Glomerular visceral epithelial cell (primary cell): ENCODE measurements at regions not wholly inside any gene's neighbourhood (a gene's known extent, or its start where the extent isn't known, plus 50 kb on each side); places are given as distances from the start of the nearest gene placed in this dataset.

Experiments used
- DNase-seq: peaks from one replicate; pipeline ENCODE4 v3.0.0-alpha.2; 2016; ENCODE audit errors: extremely low spot score

DNA sequence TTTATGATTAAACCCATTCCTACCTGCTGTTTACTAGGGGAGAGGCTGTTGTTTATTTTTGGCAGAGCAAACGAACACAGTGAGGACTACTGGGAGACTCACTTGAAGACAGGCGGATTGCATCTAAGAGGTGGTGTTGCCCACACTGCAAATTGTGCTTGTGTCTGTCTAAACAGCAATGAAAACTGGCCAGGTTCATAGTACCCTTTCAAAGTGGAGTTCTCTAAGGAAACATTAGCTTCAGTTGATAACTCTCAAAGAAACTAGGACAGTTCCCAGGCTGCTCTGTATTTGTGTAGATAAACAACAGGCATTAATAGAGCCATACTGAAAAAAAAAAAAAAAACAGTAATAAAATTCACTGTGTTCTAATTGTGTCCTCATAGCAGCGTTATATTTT lies 466.0 kb upstream of the RGS6 start:
- DNase-seq: no peak

GRCh38 chr14:71466946-71467345 lies 465.3 kb upstream of the RGS6 start:
- DNase-seq: no peak

GRCh38 chr14:71467361-71467811 lies 464.8 kb upstream of the RGS6 start:
- no peak for DNase-seq

DNA sequence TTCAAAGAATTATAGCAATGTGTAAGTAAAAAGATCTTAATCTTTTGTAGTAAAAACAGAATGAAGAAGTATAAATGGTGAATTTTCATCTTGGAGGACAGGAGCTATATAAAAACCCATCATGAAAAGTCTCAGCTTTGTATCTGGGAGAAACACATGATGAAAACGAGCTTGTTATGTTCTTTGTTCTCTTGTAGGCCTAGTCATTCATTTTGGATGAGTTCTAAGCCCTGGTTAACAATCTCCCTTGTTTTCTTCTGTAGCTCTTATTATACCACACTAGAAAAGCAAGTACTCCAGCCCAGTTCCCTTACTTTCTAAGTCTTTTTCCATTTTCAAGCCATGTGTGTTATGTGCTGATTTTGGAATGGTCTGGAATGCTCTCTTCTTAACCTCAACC lies 463.5 kb upstream of the RGS6 start:
- DNase-seq: no peak

GRCh38 chr14:71469643-71470335 lies 462.4 kb upstream of the RGS6 start:
- no peak for DNase-seq

DNA sequence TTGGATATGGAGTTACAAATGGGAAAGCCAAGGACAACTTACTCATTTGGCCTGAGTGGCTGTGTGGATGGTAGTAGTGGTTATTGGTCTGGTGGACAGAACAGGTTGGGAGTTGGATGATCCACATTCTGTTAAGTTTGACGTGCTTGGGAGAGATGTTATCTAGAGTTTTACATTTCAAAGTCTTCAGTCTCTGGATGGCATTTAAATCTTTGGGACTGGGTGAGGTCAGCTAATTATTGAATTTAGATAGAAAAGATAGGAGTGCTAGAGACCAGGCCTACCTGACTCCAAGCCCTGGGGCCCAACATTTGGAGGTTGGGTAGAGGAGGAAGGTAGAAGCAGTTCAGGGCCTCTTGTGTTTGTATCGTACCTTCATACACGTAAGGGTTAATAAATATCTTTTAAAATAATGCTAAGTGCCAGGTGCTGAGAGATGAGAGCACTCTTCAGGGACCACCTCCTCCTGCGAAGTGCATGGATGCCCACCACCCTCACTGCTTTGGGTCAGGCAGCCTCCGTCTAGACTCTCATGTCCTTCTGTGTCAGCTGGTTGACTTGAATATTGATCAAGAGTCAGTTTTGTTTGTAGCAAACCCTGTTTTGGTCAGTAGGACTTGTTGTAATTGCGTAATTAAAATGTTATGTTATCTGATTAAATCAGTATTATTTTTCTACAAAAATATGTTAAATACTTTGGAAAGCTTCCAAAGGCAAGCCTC lies 460.4 kb upstream of the RGS6 start:
- DNase-seq: no peak

GRCh38 chr14:71472356-71473340 lies 459.6 kb upstream of the RGS6 start:
- no peak for DNase-seq

- DNase-seq: no peak
These were observed 458.4 kb upstream of the RGS6 start for GRCh38 chr14:71473843-71474242.

DNA sequence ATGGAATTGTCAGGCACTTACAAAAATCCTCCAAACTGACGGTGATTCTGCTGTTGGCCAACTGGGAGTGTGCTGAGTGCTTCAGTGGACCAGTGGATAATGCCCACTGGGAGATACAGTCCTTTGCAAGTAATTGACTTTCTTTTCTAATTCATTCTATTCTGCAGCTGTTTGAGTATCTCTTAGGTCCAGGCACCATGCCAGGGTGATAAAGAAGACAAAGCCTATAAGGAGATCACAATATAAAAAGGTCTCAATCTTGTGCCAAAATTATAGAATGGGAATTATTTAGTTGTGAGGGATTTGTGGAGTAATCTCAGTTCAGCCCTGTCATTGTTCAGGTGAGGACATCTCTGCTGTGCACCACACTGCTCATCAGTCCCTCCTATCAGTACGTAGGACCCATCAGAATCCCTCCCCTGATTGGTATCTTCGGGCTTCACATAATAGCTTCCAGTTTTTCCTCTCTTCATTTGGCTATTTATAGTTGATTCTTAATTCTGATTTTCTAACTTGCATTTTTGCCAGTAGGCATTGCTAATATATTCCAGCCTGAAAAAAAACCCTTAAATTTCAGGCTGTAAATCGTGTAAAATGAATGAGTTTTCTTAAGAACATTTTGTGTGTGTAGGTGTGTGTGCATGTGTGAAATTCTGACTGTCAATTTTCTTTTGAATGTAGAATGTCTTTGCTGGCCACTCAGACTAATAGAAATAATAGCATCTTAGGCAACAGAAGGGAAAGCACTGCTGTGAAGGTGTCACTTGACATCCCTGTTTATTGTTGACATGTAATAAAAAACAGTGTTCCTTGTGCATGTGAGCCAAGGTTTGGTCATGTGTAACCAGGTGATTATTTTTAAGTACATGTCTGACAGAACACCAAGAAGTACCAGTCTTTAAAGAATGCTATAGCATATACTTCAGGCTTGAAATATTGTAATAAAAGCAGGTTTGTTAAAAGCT lies 457.6 kb upstream of the RGS6 start:
- no peak for DNase-seq

GRCh38 chr14:71475916-71476315 lies 456.3 kb upstream of the RGS6 start:
- DNase-seq: no peak

DNA sequence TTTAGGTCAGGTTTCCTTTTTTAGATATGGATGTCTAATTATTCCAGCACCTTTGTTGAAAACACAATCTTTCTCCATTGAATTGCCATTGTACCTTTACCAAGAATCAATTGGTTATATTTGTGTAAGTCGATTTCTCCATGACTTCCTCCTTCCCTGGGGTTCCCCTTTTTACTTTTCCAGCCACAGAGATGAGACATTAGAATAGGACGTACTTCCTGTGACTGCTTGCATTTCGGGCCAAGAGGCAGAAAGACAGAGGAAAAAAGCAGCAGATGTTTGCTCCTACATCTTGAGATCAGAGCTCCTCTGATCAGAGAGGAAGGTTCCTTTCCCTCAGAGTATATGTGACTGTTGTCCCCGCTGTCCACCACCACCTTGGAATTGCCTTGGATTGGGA lies 453.7 kb upstream of the RGS6 start:
- peak; percentile 69 for DNase-seq

DNA sequence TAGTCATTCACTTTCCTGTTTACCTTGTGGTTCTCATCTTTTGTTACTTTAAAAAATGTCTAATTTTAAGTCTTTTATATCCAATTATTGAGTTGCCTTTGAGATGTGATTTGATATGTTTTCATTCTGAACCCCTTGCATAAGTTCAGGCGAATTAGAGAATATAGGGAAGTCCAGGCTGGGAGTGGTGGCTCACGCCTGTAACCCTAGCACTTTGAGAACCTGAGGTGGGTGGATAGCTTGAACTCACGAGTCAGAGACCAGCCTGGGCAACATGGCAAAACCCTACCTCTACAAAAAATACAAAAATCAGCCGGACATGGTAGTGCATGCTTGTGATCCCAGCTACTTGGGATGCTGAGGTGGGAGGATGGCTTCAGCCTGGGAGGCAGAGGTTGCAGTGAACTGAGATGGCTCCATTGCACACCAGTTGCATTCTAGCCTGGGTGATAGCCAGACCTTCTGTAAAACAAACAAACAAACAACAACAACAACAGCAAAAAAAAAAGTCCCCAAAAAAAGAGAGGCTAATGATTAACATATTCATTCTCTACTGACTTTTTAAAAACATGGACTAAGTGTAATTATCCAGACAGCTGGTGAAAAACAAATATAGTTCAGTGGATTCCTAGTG lies 451.1 kb upstream of the RGS6 start:
- no peak for DNase-seq

GRCh38 chr14:71482671-71483070 lies 449.6 kb upstream of the RGS6 start:
- DNase-seq: no peak

GRCh38 chr14:71483154-71483553 lies 449.1 kb upstream of the RGS6 start:
- no peak for DNase-seq

GRCh38 chr14:71485833-71486232 lies 446.4 kb upstream of the RGS6 start:
- DNase-seq: no peak

GRCh38 chr14:71486279-71486678 lies 445.9 kb upstream of the RGS6 start:
- no peak for DNase-seq

DNA sequence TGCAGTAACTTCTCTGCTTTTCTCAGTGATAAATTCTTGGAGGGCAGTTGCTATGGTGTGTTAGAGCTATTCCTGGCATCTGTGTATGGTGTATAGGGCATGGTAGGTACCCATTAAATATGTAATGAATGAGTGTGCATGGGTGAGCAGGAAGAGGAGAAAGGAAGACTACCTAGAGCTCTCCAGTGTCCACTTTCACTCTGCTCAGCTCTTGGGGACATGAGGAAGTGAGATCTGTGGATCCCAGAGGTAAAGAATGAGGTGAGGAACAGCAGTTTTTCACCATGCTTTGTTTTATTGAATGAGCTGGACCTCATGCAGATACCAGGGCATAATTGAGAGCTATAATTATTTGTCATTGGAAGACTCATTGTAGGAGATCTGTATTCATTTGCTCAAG lies 444.8 kb upstream of the RGS6 start:
- DNase-seq: no peak

DNA sequence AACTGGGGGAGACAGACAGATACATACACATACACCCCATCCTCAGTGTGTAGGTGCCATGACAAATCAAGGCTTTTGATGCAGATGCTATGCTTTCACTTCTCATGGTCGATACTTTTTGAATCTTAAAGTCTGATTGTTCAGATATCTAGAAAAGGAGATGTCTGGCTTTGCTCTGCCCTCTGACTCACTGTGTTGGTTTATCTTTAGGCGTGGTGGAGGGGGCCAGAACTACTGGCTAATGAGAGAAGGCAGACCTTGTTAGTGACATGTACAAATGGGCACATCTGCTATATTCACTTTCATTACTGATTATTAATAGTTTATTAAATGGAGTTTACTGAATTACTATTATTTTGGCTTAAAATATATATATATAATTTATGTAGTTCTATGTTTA lies 444.3 kb upstream of the RGS6 start:
- no peak for DNase-seq

- no peak for DNase-seq
These were observed 443.5 kb upstream of the RGS6 start for GRCh38 chr14:71488703-71489191.

DNA sequence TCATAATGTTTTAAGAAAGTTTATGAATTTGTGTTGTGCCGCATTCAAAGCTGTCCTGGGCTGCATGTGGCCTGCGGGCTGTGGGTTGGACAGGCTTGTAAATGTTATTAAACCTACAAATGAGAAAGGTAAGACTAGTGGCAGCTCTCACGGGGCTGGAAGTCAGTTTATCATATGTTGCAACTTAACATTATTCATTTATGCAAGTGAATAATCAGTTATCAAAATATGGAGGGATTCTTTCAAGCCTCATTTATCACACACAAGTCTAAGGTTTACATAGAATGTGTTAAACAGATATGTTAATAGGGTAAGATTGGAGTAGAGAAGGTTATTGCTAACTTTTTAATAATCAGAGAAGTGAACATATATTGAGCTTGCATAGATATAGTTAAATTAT lies 442.5 kb upstream of the RGS6 start:
- no peak for DNase-seq

GRCh38 chr14:71491931-71492330 lies 440.3 kb upstream of the RGS6 start:
- DNase-seq: no peak
